HG02884 (cell line): ENCODE measurements at regions not wholly inside any gene's neighbourhood (a gene's known extent, or its start where the extent isn't known, plus 50 kb on each side); places are given as distances from the start of the nearest gene placed in this dataset.

Experiments used
- ATAC-seq: cut with Tn5 transposase; IDR thresholded peaks from one replicate; pipeline ENCODE4 v1.9.1; 2021; ENCODE audit warnings: mild to moderate bottlenecking, moderate library complexity; ENCODE audit not compliant: unreplicated experiment

- no peak for ATAC-seq
These were observed 229.1 kb upstream of the FSTL5 start for GRCh38 chr4:162392946-162393345.

GRCh38 chr4:162366146-162366545 is 202.3 kb upstream of the FSTL5 start:
- ATAC-seq, result no peak

- ATAC-seq, result no peak
These were observed 200.9 kb upstream of the FSTL5 start for GRCh38 chr4:162364651-162365050.

- no peak for ATAC-seq
These were observed 196.8 kb upstream of the FSTL5 start for GRCh38 chr4:162360369-162361149.

GRCh38 chr4:162356181-162356580 is 192.4 kb upstream of the FSTL5 start:
- ATAC-seq, result no peak

- ATAC-seq, result no peak
These were observed 188.8 kb upstream of the FSTL5 start for GRCh38 chr4:162352580-162353107.

- ATAC-seq, result no peak
These were observed 186.5 kb upstream of the FSTL5 start for GRCh38 chr4:162350331-162350730.

- no peak for ATAC-seq
These were observed 185.6 kb upstream of the FSTL5 start for GRCh38 chr4:162349395-162349794.

- ATAC-seq, result no peak
These were observed 184.0 kb upstream of the FSTL5 start for GRCh38 chr4:162347842-162348213.

GRCh38 chr4:162347156-162347841 is 183.5 kb upstream of the FSTL5 start:
- ATAC-seq, result no peak

- no peak for ATAC-seq
These were observed 180.2 kb upstream of the FSTL5 start for GRCh38 chr4:162343967-162344366.

- no peak for ATAC-seq
These were observed 177.7 kb upstream of the FSTL5 start for GRCh38 chr4:162341533-162341932.

GRCh38 chr4:162323919-162324318 is 160.1 kb upstream of the FSTL5 start:
- ATAC-seq, result no peak

- no peak for ATAC-seq
These were observed 158.3 kb upstream of the FSTL5 start for GRCh38 chr4:162322054-162322453.

GRCh38 chr4:162285753-162286152 is 122.0 kb upstream of the FSTL5 start:
- no peak for ATAC-seq

- no peak for ATAC-seq
These were observed 118.9 kb upstream of the FSTL5 start for GRCh38 chr4:162282684-162283083.

GRCh38 chr4:162274354-162274753 is 110.6 kb upstream of the FSTL5 start:
- peak; percentile 77 for ATAC-seq

GRCh38 chr4:162272215-162272614 is 108.4 kb upstream of the FSTL5 start:
- ATAC-seq, result no peak

GRCh38 chr4:162268911-162269310 is 105.1 kb upstream of the FSTL5 start:
- ATAC-seq, result no peak

- ATAC-seq, result no peak
These were observed 102.0 kb upstream of the FSTL5 start for GRCh38 chr4:162265802-162266201.

- no peak for ATAC-seq
These were observed 81.3 kb upstream of the FSTL5 start for GRCh38 chr4:162245051-162245450.

GRCh38 chr4:162241857-162242256 is 78.1 kb upstream of the FSTL5 start:
- ATAC-seq, result no peak
